GM12892 (cell line): ENCODE measurements at regions not wholly inside any gene's neighbourhood (a gene's known extent, or its start where the extent isn't known, plus 50 kb on each side); places are given as distances from the start of the nearest gene placed in this dataset.

Experiments used
- DNase-seq: peaks from one replicate; pipeline ENCODE4 v3.0.0; 2011; ENCODE audit not compliant: insufficient read length
- FAIRE-seq: peaks from 2 replicates; lab custom pipeline; 2011; peaks lifted over from hg19 to GRCh38; lab: Jason Lieb, UNC
- POLR2A ChIP-seq: IDR thresholded peaks from 2 replicates; pipeline ENCODE4 v1.6.1; 2011; ENCODE audit warnings: low read depth, low read length, control low read depth
- POLR2AphosphoS5 ChIP-seq: IDR thresholded peaks from 2 replicates; pipeline ENCODE4 v1.6.1; 2011; ENCODE audit warnings: low read depth, low read length, control low read depth
- TAF1 ChIP-seq: IDR thresholded peaks from 2 replicates; pipeline ENCODE4 v1.6.1; 2011; ENCODE audit warnings: low read depth, mild to moderate bottlenecking, control low read depth, low read length, borderline replicate concordance

DNA sequence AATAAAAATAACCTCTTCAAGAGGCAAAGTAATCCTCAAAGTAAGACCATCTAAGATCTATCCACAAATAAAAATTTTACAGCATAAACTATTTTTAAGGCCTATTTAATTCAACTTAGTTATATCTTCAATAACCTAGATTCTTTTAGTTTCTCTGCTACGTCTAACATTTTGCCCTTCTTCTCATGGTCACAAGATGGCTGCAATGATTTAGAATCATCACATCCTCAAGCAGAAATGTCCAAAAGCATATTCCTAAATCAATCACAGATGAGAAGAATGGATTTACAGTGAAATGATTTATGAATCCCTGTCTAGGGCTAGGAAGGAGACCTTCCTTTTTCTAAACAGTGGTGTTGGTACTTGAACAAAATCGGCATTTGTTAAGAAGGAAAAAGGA lies 304.7 kb downstream of the ARHGAP12 start:
- FAIRE-seq (no peak), DNase-seq (no peak)
- TF ChIP-seq TAF1 (no peak), POLR2A (no peak), POLR2AphosphoS5 (no peak)

DNA sequence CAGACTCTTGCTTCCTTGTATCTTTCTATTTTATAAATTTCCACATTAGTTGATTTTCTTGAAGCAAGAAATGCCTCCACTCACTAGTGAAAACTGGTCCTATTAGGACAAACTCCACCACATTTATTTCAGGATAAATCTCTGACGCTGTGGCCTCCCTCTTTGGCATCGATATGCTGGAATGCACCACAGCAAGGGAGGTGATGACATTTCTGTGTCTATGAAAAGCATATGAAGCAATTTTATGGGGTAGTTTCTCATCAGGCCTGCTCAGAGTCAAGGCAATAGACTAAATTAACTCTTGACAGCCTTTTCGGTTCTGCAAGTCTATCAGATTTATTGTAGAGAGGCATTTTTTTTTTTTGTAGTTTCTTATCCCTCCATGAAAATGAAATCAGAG lies 304.4 kb downstream of the ZEB1 start:
- FAIRE-seq = no peak
- DNase-seq = no peak
- TF ChIP-seq POLR2A (no peak), POLR2AphosphoS5 (no peak), TAF1 (no peak)

- DNase-seq (no peak), FAIRE-seq (no peak)
- no peak for TF ChIP-seq POLR2AphosphoS5
- no peak for TF ChIP-seq TAF1
- no peak for TF ChIP-seq POLR2A
Measured at GRCh38 chr10:31622978-31623377, 304.0 kb downstream of the ZEB1 start.

DNA sequence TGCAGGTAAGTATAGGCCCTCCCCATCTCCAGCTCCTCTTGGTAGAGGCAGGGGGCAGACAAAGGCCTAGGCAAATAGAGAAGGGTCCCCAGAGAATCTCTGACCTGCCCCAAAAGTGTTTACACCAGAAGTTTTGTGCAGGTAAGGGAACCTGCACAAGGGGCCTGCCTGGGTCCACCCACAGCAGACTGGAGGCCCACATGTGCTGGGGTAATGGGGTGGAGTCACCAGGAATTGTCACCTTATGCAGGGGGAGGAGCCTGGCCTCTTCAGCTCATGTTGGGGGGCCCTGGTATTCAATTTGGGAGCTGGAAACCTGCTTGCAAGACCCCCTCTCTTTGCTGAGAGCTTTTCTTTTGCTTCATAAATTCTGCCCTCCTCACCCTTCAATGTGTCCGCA lies 302.7 kb downstream of the ZEB1 start:
- no peak for TF ChIP-seq POLR2A
- TF ChIP-seq POLR2AphosphoS5 = no peak
- TF ChIP-seq TAF1 = no peak
- DNase-seq (no peak), FAIRE-seq (no peak)

GRCh38 chr10:31620226-31621151 lies 301.5 kb downstream of the ZEB1 start:
- DNase-seq (no peak), FAIRE-seq (no peak)
- no peak for TF ChIP-seq POLR2A
- TF ChIP-seq TAF1 = no peak
- no peak for TF ChIP-seq POLR2AphosphoS5

- no peak for FAIRE-seq
- TF ChIP-seq TAF1 = no peak
- no peak for TF ChIP-seq POLR2AphosphoS5
- no peak for TF ChIP-seq POLR2A
Measured at GRCh38 chr10:31619531-31620061, 300.6 kb downstream of the ZEB1 start.

DNA sequence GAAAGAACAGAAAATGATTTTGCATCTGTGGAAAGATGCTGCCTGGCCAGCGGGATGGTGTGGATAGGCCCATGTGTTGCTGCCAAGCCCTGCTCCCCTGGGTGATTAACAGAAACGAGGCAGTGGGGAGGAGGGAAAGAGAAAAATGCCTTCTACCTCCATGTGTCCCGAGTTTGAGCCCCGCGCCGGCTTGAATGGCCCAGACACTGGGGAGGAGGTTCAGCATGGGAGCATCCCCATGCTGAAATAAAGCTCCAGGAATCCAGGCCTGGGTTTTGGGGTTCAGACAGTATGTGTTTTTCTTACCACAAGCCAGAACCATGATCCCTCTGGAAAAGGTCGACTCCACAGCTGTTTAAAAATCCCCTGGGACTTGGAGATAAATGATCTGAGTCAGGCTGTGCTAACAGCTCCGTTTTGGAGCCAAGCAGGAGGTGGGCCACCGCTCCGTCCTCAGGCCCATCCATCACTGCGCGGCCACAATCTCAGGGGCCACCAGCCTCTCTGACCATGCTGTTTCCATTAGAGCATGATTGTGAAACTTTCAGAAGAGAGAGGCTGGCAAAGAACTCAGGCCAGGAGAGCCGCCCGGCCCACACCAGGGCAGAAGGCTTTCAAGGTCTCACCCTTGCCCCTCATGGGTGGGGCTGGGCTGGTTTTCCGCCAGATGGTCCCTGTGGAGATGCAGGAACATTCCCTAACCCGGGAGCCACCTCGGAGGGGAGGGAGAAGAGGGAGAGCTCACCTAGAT lies 299.7 kb downstream of the ZEB1 start:
- DNase-seq (no peak), FAIRE-seq (no peak)
- no peak for TF ChIP-seq POLR2AphosphoS5
- TF ChIP-seq POLR2A = no peak
- TF ChIP-seq TAF1 = no peak

More at GRCh38 chr10:31619531-31620061, 300.6 kb downstream of the ZEB1 start:
- DNase-seq = no peak

GRCh38 chr10:31617757-31618156 lies 298.7 kb downstream of the ZEB1 start:
- DNase-seq = no peak
- TF ChIP-seq POLR2AphosphoS5 (no peak), TAF1 (no peak)
- FAIRE-seq = no peak

- TF ChIP-seq TAF1 (no peak), POLR2A (no peak), POLR2AphosphoS5 (no peak)
- DNase-seq (no peak), FAIRE-seq (no peak)
Measured at GRCh38 chr10:31617133-31617532, 298.1 kb downstream of the ZEB1 start.

GRCh38 chr10:31615129-31615528 lies 296.1 kb downstream of the ZEB1 start:
- TF ChIP-seq POLR2AphosphoS5 = no peak
- no peak for TF ChIP-seq TAF1
- no peak for TF ChIP-seq POLR2A
- FAIRE-seq (no peak), DNase-seq (no peak)

GRCh38 chr10:31614611-31615010 lies 295.6 kb downstream of the ZEB1 start:
- no peak for TF ChIP-seq TAF1
- no peak for TF ChIP-seq POLR2AphosphoS5
- no peak for TF ChIP-seq POLR2A
- no peak for DNase-seq
- no peak for FAIRE-seq
